Ectodermal cell (in vitro differentiated cells): ENCODE measurements at regions not wholly inside any gene's neighbourhood (a gene's known extent, or its start where the extent isn't known, plus 50 kb on each side); places are given as distances from the start of the nearest gene placed in this dataset.
A peak's percentile ranks its signal among the peaks of the same experiment; 100 is the strongest.

Experiments
- H3K27ac ChIP-seq: 2 replicates; pipeline ENCODE4 v1.7.0; 2013; ENCODE audit warnings: mild to moderate bottlenecking, low read depth, low read length; ENCODE audit not compliant: insufficient read depth, poor library complexity, severe bottlenecking
- H3K27me3 ChIP-seq: 2 replicates; pipeline ENCODE4 v1.7.0; 2013; ENCODE audit warnings: mild to moderate bottlenecking, low read length; ENCODE audit not compliant: insufficient read depth, control insufficient read depth, poor library complexity, severe bottlenecking
- H3K36me3 ChIP-seq: one replicate; pipeline ENCODE4 v1.7.0; 2013; ENCODE audit warnings: low read length; ENCODE audit not compliant: control insufficient read depth, insufficient read depth
- H3K4me1 ChIP-seq: one replicate; pipeline ENCODE4 v1.7.0; 2013; ENCODE audit warnings: low read length; ENCODE audit not compliant: control insufficient read depth, insufficient read depth
- H3K4me3 ChIP-seq: 2 replicates; pipeline ENCODE4 v1.7.0; 2013; ENCODE audit warnings: low read depth, low read length, control low read depth; ENCODE audit not compliant: insufficient read depth
- H3K9me3 ChIP-seq: 2 replicates; pipeline ENCODE4 v1.7.0; 2013; ENCODE audit warnings: mild to moderate bottlenecking, low read length, moderate library complexity; ENCODE audit not compliant: control insufficient read depth
- WGBS, 2 experiments: methylation state at CpG; one replicate each; pipeline ENCODE4 v1.1.7; 2013; ENCODE audit warnings: missing lambda C conversion rate in 2 of 2; 5-methylcytosine and 5-hydroxymethylcytosine counted together

- Histone ChIP-seq H3K27me3 (no peaks in the 10 kb centered on the region), H3K36me3 (no peaks in the 10 kb centered on the region), H3K4me1 (peaks cover 7% of the 10 kb centered on the region), H3K27ac (peak overlapping the region; percentile 22), H3K4me3 (no peak overlapping the region), H3K9me3 (no peaks in the 10 kb centered on the region)
- WGBS, 2 experiments: 15 to 19% methylated on average over 13 of the region's 13 CpGs
Observed at GRCh38 chr11:70913715-70914231, 338.6 kb downstream of the SHANK2 start.

- no peak overlapping the region for H3K4me3 ChIP-seq
- H3K4me1 ChIP-seq: peaks cover 7% of the 10 kb centered on the region
- WGBS, 2 experiments: 90 to 95% methylated on average over 6 of the region's 7 CpGs
- H3K27me3 ChIP-seq: no peaks in the 10 kb centered on the region
- H3K36me3 ChIP-seq: no peaks in the 10 kb centered on the region
- peak overlapping the region; percentile 22 for H3K27ac ChIP-seq
- H3K9me3 ChIP-seq: no peaks in the 10 kb centered on the region
Observed at GRCh38 chr11:70914496-70914895, 337.9 kb downstream of the SHANK2 start.

- H3K27ac ChIP-seq: no peak overlapping the region
- no peaks in the 10 kb centered on the region for H3K9me3 ChIP-seq
- H3K4me1 ChIP-seq: peaks cover 7% of the 10 kb centered on the region
- no peaks in the 10 kb centered on the region for H3K27me3 ChIP-seq
- H3K4me3 ChIP-seq: no peak overlapping the region
- no peaks in the 10 kb centered on the region for H3K36me3 ChIP-seq
- 86 to 87% methylated on average over 17 of the region's 17 CpGs for WGBS, 2 experiments
Observed at GRCh38 chr11:70915158-70915985, 337.0 kb downstream of the SHANK2 start.

GRCh38 chr11:70916351-70916750 is 336.0 kb downstream of the SHANK2 start:
- Histone ChIP-seq H3K4me3 (no peak overlapping the region), H3K36me3 (no peaks in the 10 kb centered on the region), H3K27me3 (no peaks in the 10 kb centered on the region), H3K27ac (no peak overlapping the region), H3K4me1 (peaks cover 7% of the 10 kb centered on the region), H3K9me3 (no peaks in the 10 kb centered on the region)
- WGBS, 2 experiments: 93 to 96% methylated on average over 8 of the region's 8 CpGs

- WGBS, 2 experiments: 80 to 82% methylated on average over 6 to 7 of the region's 7 CpGs
- Histone ChIP-seq H3K27ac (no peak overlapping the region), H3K4me3 (no peak overlapping the region), H3K27me3 (no peaks in the 10 kb centered on the region), H3K4me1 (peaks cover 7% of the 10 kb centered on the region), H3K9me3 (no peaks in the 10 kb centered on the region), H3K36me3 (no peaks in the 10 kb centered on the region)
Observed at GRCh38 chr11:70918242-70918641, 334.1 kb downstream of the SHANK2 start.

- WGBS, 2 experiments: 90 to 97% methylated on average over 4 of the region's 4 CpGs
- H3K4me3 ChIP-seq: no peak overlapping the region
- H3K36me3 ChIP-seq: no peaks in the 10 kb centered on the region
Observed at GRCh38 chr11:70921804-70922203, 330.6 kb downstream of the SHANK2 start.

GRCh38 chr11:70924108-70924507 is 328.3 kb downstream of the SHANK2 start:
- H3K27me3 ChIP-seq: no peaks in the 10 kb centered on the region
- WGBS, 2 experiments: 93 to 98% methylated on average over 8 of the region's 8 CpGs

More at GRCh38 chr11:70921804-70922203, 330.6 kb downstream of the SHANK2 start:
- Histone ChIP-seq H3K27me3 (no peaks in the 10 kb centered on the region), H3K4me1 (no peaks in the 10 kb centered on the region), H3K27ac (no peak overlapping the region), H3K9me3 (no peaks in the 10 kb centered on the region)

GRCh38 chr11:70925238-70925637 is 327.1 kb downstream of the SHANK2 start:
- H3K4me3 ChIP-seq: no peak overlapping the region
- H3K9me3 ChIP-seq: no peaks in the 10 kb centered on the region
- no peak overlapping the region for H3K27ac ChIP-seq
- WGBS, 2 experiments: 96 to 97% methylated on average over 3 of the region's 3 CpGs
- no peaks in the 10 kb centered on the region for H3K27me3 ChIP-seq
- no peaks in the 10 kb centered on the region for H3K36me3 ChIP-seq
- H3K4me1 ChIP-seq: no peaks in the 10 kb centered on the region

More at GRCh38 chr11:70924108-70924507, 328.3 kb downstream of the SHANK2 start:
- Histone ChIP-seq H3K9me3 (no peaks in the 10 kb centered on the region), H3K4me1 (no peaks in the 10 kb centered on the region), H3K4me3 (no peak overlapping the region), H3K36me3 (no peaks in the 10 kb centered on the region), H3K27ac (no peak overlapping the region)

GRCh38 chr11:70926543-70927201 is 325.7 kb downstream of the SHANK2 start:
- WGBS, 2 experiments: 90 to 91% methylated on average over 13 of the region's 14 CpGs
- Histone ChIP-seq H3K27me3 (no peaks in the 10 kb centered on the region), H3K9me3 (no peaks in the 10 kb centered on the region), H3K36me3 (no peaks in the 10 kb centered on the region), H3K4me1 (no peaks in the 10 kb centered on the region), H3K27ac (no peak overlapping the region), H3K4me3 (no peak overlapping the region)

GRCh38 chr11:70928854-70929598 is 323.4 kb downstream of the SHANK2 start:
- 83 to 87% methylated on average over 10 of the region's 10 CpGs for WGBS, 2 experiments
- Histone ChIP-seq H3K27ac (no peak overlapping the region), H3K4me1 (no peaks in the 10 kb centered on the region), H3K27me3 (no peaks in the 10 kb centered on the region), H3K9me3 (no peaks in the 10 kb centered on the region), H3K36me3 (no peaks in the 10 kb centered on the region), H3K4me3 (no peak overlapping the region)
